Mucosa of rectum (tissue), 2 donors: ENCODE measurements at regions not wholly inside any gene's neighbourhood (a gene's known extent, or its start where the extent isn't known, plus 50 kb on each side); places are given as distances from the start of the nearest gene placed in this dataset.

Experiments used
- H3K27ac ChIP-seq, 2 donors: one replicate each; pipeline ENCODE4 v1.7.0; 2013; ENCODE audit warnings: inconsistent platforms in 2 of 2, low read depth in 2 of 2, low read length in 2 of 2
- H3K27me3 ChIP-seq, 2 donors: one replicate each; pipeline ENCODE4 v1.7.0; 2013; ENCODE audit warnings: low read length in 2 of 2; ENCODE audit not compliant: control insufficient read depth in 2 of 2, insufficient read depth in 2 of 2
- H3K36me3 ChIP-seq, 2 donors: one replicate each; pipeline ENCODE4 v1.7.0; 2013; ENCODE audit warnings: low read length in 2 of 2; ENCODE audit not compliant: control insufficient read depth in 2 of 2, insufficient read depth in 2 of 2
- H3K4me1 ChIP-seq, 2 donors: one replicate each; pipeline ENCODE4 v1.7.0; 2013; ENCODE audit warnings: low read length in 2 of 2, mild to moderate bottlenecking in 1 of 2; ENCODE audit not compliant: control insufficient read depth in 2 of 2, insufficient read depth in 2 of 2
- H3K4me3 ChIP-seq, 2 donors: one replicate each; pipeline ENCODE4 v1.7.0; 2013; ENCODE audit warnings: low read length in 2 of 2
- H3K9ac ChIP-seq, 2 donors: one replicate each; pipeline ENCODE4 v1.7.0; 2013; ENCODE audit warnings: low read length in 2 of 2, low read depth in 1 of 2, mild to moderate bottlenecking in 1 of 2
- H3K9me3 ChIP-seq, 2 donors: one replicate each; pipeline ENCODE4 v1.7.0; 2013; ENCODE audit warnings: low read length in 2 of 2; ENCODE audit not compliant: control insufficient read depth in 2 of 2
- donor health status: healthy.
- donor health status: Normal muscosa, but diverticular disease.

DNA sequence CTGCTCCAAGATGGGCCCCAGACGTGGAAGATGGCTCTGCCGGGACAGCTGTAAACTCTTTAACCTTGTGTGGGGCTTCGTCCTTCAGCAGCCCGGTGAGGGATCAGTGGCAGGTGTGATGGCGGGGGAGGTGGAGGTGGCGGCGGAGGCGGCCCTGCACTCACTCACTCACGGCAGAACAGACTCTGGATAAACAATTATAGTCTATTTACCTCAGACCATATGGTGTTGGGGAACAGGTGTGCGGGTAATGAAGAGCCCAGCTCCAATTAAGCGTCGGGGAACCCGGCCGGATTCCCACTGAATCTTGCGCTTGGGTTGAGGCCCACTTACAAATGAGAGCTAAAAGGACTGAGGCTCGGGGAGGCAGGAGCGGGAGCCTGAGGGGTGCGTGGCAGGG lies 104.3 kb upstream of the SDK2 start:
- H3K4me1 ChIP-seq, result peaks cover 0 to 4% of the 10 kb centered on the region in 2 donors
- no peaks in the 10 kb centered on the region for H3K36me3 ChIP-seq
- H3K9ac ChIP-seq, result no peak overlapping the region
- H3K9me3 ChIP-seq, result no peaks in the 10 kb centered on the region
- no peak overlapping the region for H3K4me3 ChIP-seq
- no peaks in the 10 kb centered on the region for H3K27me3 ChIP-seq
- no peak overlapping the region for H3K27ac ChIP-seq

GRCh38 chr17:73749337-73749823 lies 105.1 kb upstream of the SDK2 start:
- no peak overlapping the region for H3K27ac ChIP-seq
- H3K9me3 ChIP-seq, result no peaks in the 10 kb centered on the region
- no peaks in the 10 kb centered on the region for H3K36me3 ChIP-seq
- H3K27me3 ChIP-seq, result no peaks in the 10 kb centered on the region
- peaks cover 0 to 4% of the 10 kb centered on the region in 2 donors for H3K4me1 ChIP-seq
- H3K4me3 ChIP-seq, result no peak overlapping the region
- H3K9ac ChIP-seq, result no peak overlapping the region

DNA sequence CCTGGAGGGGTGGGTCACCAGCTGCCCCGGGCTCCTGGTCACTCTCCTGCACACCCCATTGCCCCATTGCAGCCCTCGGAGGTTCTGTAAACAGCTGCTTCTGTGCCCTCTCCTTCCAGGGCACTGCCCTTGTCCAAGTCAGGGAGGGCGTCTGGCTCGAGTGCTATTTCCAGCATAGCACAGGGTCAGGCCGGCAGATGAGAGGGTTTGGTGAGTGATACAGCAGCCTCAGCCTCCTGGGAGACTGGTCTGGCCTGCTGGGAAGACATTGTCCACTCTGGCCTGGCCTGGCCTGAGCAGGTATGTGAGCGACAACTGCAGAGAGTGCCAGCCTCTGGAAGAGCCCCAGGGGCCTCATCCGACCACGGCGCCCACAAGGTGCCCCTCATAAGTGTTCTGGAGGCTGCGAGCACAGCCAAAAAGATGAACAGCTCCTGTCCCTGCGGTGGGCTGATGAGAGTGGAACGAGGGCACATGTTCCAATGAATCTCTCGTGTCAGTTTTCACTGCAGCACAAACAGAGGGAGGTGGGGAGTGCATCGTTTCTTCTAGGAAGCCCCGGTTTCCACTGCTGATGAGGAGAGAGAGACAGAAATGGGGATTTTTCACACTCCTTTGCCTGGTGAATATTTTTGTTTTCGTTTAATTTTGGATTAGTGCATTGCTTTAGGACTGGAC lies 105.8 kb upstream of the SDK2 start:
- H3K4me3 ChIP-seq, result no peak overlapping the region
- no peaks in the 10 kb centered on the region for H3K9me3 ChIP-seq
- H3K27me3 ChIP-seq, result no peaks in the 10 kb centered on the region
- H3K36me3 ChIP-seq, result no peaks in the 10 kb centered on the region
- no peak overlapping the region for H3K9ac ChIP-seq
- H3K4me1 ChIP-seq, result peaks cover 0 to 4% of the 10 kb centered on the region in 2 donors
- no peak overlapping the region for H3K27ac ChIP-seq

DNA sequence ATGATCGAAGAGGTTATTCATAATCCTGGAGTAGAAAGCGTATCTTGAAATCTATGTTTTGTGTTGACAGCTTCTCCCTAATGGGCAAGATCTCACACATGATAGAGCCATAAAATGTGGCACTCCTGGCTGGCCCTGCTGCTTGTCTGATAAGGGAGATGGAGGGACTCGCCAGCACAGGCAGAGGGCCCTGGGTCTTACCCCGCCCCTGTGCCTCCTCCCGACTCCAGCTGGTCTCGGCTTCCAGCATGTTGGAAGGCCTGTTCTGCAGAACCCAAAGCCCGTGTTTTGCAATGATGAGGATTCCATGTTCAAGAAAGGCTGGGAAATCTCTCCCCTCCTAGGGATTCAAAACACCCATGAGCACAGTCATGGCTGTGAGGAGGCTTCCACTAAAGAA lies 106.7 kb upstream of the SDK2 start:
- peaks cover 0 to 4% of the 10 kb centered on the region in 2 donors for H3K4me1 ChIP-seq
- H3K27ac ChIP-seq, result no peak overlapping the region
- H3K9ac ChIP-seq, result no peak overlapping the region
- no peak overlapping the region for H3K4me3 ChIP-seq
- H3K9me3 ChIP-seq, result no peaks in the 10 kb centered on the region
- no peaks in the 10 kb centered on the region for H3K36me3 ChIP-seq
- H3K27me3 ChIP-seq, result no peaks in the 10 kb centered on the region

- H3K9ac ChIP-seq, result no peak overlapping the region
- H3K27ac ChIP-seq, result no peak overlapping the region
- H3K4me1 ChIP-seq, result no peaks in the 10 kb centered on the region
- H3K36me3 ChIP-seq, result no peaks in the 10 kb centered on the region
- no peaks in the 10 kb centered on the region for H3K9me3 ChIP-seq
- no peaks in the 10 kb centered on the region for H3K27me3 ChIP-seq
- no peak overlapping the region for H3K4me3 ChIP-seq
These were observed 109.7 kb upstream of the SDK2 start for GRCh38 chr17:73753751-73754496.

DNA sequence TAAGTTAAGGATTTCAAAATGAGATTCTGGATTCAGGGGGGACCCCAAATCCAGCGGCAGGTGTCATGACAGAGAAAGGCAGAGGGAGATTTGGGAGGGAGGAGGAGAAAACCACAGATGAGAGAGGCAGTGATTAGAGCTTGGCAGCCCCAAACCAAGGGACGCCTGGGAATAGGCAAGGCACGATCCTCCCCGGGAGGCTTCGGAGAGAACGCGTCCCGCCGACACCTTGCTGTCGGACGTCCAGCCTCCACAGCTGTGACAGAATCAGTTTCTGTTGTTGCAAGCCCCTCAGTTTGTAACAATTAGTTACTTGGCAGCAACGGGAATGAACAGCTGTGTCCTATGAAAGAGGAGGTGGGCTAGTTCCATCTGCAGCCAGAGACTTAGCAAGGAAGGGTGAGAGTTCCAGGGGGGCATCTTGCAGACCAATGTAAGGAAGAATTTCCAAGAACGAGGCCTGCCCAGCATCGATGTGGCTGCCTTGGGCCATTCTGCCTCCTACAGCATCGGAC lies 110.7 kb upstream of the SDK2 start:
- Histone ChIP-seq H3K4me1 (no peaks in the 10 kb centered on the region), H3K36me3 (no peaks in the 10 kb centered on the region), H3K27me3 (no peaks in the 10 kb centered on the region), H3K9ac (no peak overlapping the region), H3K4me3 (no peak overlapping the region), H3K9me3 (no peaks in the 10 kb centered on the region), H3K27ac (no peak overlapping the region)

DNA sequence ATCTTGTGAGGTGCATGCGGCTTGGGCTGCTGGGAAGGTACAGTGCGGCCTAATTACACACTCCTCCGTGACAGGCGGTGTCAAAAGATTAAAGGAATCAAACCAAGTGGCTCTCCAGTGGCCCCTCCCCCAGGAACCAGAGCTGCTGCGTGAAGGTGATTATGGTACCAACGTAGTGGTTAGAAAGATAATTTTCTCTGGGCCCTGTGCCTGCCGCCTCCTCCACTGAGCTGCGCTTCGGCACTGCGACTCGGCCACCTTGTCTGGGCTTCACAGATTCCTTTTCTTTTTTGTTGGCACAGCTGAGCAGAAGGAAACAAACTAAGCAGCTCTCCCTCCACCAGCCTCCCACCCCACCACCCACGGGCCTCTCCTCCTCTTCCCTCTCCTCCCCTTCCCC lies 113.2 kb upstream of the SDK2 start:
- Histone ChIP-seq H3K9ac (no peak overlapping the region), H3K27ac (no peak overlapping the region), H3K9me3 (no peaks in the 10 kb centered on the region), H3K36me3 (no peaks in the 10 kb centered on the region), H3K4me1 (no peaks in the 10 kb centered on the region), H3K4me3 (no peak overlapping the region), H3K27me3 (no peaks in the 10 kb centered on the region)

DNA sequence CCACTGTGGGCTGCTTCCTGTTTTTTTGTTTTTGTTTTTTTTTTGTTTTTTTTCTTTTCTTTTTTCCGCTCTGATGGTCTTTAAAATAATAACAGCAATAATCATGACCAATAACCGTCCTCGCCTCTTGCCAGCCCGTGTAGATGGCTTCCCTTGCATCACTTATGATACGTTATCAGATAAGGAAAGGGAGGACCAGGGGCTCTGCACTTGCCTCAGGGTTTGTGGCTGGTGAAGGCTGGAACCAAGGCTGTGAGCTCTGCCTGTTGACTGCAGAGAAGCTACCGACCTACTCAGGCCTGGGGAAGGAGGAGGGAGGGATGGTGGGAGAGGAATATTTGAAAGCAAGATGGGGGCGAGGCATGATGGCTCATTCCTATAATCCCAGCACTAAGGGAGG lies 114.0 kb upstream of the SDK2 start:
- Histone ChIP-seq H3K27me3 (no peaks in the 10 kb centered on the region), H3K4me1 (no peaks in the 10 kb centered on the region), H3K9me3 (no peaks in the 10 kb centered on the region), H3K36me3 (no peaks in the 10 kb centered on the region), H3K9ac (no peak overlapping the region), H3K27ac (no peak overlapping the region), H3K4me3 (no peak overlapping the region)

GRCh38 chr17:73759324-73759723 lies 115.1 kb upstream of the SDK2 start:
- Histone ChIP-seq H3K9ac (no peak overlapping the region), H3K27me3 (peaks cover 0 to 2% of the 10 kb centered on the region in 2 donors), H3K9me3 (no peaks in the 10 kb centered on the region), H3K4me1 (no peaks in the 10 kb centered on the region), H3K36me3 (no peaks in the 10 kb centered on the region), H3K27ac (no peak overlapping the region), H3K4me3 (no peak overlapping the region)

DNA sequence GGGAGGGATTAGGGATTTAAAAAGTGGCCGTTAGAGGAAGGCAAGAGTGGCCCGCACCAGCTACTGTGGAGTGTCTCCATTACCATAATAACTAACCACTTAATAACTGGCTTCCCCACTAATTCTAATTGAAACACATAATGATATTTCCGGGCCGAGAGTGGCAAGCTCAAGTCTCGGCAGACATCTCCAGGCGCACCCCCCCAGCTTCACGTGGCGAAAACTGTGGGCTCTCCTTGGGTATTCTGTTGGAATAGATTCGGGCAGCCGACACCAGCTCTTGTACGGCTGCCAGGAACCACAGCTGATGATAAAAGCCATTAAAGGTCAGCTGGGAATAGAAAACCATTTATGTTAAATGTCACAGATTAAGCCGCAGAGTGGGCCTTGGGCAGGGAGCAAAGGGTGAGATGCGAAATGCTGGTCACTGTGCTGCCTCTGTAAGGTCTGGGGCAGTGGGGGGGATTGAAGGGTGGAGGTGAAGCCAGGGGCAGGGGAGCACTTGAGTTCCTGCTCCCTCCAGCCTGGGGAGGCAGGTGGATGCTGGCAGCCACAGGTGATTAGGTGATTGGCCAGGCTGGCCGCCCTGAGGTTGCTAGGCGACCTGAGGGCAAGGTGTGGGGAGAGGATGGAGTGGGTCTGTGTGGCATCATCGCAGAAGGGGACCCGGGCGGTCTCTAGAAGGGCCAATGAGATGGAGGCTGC lies 115.6 kb upstream of the SDK2 start:
- Histone ChIP-seq H3K27ac (no peak overlapping the region), H3K4me3 (no peak overlapping the region), H3K36me3 (no peaks in the 10 kb centered on the region), H3K27me3 (peaks cover 0 to 3% of the 10 kb centered on the region in 2 donors), H3K4me1 (no peaks in the 10 kb centered on the region), H3K9ac (no peak overlapping the region), H3K9me3 (no peaks in the 10 kb centered on the region)
